ENCODE measurements at regions not wholly inside any gene's neighbourhood (a gene's known extent, or its start where the extent isn't known, plus 50 kb on each side); places are given as distances from the start of the nearest gene placed in this dataset.

- intact Hi-C loops (cut with DNase I) = no loop called here
- DNase-seq = no peak
Observed at GRCh38 chr1:56370513-56370912, 208.8 kb downstream of the PLPP3 start.

GRCh38 chr1:56363007-56363770 lies 216.2 kb downstream of the PLPP3 start:
- intact Hi-C loops (cut with DNase I) = no loop called here
- DNase-seq = peak in 25 of 42 donors; percentile 11 to 71 (median 34)

DNA sequence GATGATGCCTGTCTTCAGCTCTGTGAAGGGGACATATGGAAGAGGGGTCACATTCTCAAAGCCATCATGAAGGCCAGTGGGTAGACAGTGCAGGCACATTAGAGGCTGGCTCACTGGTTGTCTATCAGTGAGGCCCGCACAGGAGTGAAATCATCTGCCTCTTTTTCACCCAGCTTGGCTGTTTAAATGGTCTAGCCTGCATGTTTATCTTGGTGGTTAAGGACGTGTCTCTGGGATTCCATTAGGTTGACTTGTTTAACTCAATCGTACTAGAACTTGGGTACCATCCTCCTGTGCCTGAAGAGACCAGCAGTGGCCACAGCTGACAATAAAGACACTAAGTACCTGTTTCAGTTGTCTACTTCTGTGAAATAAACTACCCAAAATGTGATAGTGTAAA lies 219.3 kb downstream of the PLPP3 start:
- intact Hi-C loops (cut with DNase I) = no loop called here
- DNase-seq = no peak

DNA sequence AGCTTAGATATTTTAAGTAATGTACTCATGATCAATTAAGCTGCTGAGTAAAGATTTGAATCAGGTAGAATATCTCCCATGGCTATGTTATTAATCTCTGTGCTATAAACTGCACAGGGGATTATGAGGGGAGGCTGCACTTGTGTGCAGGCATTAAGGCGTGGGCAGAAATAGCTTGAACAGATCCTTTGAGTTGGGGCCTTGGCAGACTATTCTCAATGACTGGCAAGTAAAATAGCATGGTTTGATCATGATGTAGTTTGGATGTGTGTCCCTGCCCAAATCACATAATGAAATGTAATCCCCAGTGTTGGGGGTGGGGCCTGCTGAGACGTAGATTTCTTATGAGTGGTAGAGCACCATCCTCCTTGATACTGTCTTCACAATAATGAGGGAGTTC lies 220.3 kb downstream of the PLPP3 start:
- intact Hi-C loops (cut with DNase I) = no loop called here
- no peak for DNase-seq

DNA sequence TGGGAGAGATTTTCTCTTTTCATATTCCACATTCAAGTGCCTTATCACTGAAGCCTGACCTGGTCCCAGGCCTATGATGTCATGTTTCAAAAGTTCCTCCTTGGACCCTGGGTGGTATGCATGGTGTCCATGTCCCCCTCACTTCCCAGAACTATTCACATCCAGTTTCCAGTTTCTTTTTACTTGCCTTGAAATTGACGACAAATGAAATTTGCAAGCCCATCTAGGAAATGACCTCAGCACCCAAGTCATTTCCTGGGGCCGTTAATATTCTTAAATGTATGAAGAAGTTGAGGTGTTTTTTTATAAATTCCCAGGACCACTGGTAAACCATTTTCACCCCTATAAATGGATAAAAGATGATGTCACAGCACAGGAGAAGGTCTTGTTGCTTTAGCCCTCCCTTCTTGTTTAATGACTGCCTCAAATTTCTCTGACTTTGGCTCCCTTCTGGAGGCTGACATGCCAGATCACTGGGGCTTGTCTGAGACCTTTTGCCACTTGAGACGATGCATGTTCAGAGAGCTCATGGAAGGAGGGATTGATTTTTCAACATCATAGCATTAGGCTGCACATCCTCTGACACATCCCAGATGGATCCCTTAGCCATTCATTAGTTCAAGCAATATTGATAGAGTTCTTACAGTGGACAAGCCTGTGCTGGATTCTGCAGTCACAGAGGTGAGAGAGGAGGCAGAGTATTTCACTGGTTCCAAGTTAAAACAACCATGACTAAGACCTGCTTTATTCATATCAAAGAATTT lies 221.3 kb downstream of the PLPP3 start:
- no peak for DNase-seq
- intact Hi-C loops (cut with DNase I) = no loop called here

DNA sequence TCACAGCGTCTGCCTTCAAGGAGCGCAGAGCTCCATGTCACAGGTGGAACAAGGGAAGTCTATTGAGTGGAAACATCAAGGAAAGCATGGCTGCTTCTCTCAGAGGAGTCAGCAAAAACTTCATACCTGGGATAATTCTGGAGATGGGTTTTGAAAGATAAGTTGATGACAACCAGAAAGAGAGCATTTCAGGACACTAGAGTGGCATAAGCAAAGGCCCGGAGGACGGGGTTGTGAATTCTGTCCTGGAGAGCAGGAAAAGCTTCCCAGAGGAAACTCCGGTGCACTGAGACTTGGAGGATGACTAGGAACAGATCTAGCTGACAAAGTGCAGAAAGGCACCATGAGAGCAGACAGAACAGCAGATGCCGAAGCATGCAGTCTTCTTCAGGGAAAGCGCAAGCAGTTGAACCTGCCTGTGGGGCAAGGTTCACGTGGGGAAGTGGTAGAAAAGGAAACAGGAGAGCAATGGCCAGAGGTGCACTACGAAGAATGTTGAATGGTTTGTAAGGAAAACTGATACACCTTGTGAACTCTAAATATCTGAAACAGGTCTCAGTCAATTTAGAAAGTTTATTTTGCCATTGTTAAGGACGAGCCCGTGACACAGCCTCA lies 222.9 kb downstream of the PLPP3 start:
- intact Hi-C loops (cut with DNase I) = no loop called here
- DNase-seq = no peak

DNA sequence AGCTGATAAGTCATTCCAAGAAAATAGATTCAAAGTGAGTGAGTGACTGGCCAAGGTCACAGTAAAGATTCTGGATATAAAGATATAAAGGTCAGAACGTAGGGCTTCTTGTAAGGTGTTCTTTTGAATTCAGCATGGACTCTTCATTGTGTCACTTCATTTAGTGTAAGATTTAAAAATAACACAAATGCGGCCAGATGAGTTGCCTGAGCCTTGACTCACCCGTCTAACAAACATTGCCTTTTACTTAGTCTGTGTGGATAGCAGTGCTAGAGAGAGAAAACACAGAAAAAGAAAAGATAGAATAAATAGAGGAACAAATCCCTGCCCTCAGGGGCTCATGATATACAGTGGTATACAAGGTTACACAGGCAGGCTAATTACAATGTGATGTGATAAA lies 223.4 kb downstream of the PLPP3 start:
- DNase-seq = no peak
- intact Hi-C loops (cut with DNase I) = no loop called here

DNA sequence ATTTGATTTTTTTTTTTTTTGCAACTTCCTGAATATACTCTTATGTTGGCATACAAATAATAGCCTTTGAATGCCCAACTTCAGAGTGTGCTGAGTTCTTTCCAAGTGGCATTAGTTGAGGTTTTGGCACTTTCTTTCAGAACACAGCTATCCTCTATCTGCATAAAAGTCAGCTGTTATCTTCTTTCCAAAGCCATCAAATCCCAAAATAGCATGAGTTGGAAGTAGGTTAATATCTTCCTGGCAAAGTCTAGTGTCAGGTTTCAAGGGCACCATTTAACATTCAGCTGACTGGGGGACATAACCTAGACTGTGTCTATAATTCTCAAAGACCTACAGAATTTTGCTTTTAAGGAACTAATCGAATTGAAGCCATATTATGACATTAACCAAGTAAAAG lies 223.9 kb downstream of the PLPP3 start:
- DNase-seq = no peak
- intact Hi-C loops (cut with DNase I) = no loop called here

DNA sequence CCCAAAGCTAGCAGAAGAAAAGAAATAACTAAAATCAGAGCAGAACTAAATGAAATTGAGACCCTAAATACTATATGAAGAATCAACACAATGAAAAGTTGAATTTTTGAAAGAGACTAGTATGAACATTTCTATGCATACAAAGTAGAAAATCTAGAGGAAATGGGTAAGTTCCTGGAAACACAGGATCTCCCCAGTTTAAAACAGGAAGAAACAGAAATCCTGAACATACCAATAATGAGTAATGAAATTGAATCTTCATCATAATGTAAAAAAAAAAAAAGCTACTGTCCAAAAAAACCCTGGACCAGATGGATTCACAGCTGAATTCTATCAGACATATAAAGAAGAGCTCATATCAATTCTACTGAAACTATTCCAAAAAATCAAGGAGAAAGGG lies 233.5 kb downstream of the PLPP3 start:
- DNase-seq = no peak
- intact Hi-C loops (cut with DNase I) = no loop called here

GRCh38 chr1:56340977-56341376 lies 238.4 kb downstream of the PLPP3 start:
- intact Hi-C loops (cut with DNase I) = no loop called here
- no peak for DNase-seq

DNA sequence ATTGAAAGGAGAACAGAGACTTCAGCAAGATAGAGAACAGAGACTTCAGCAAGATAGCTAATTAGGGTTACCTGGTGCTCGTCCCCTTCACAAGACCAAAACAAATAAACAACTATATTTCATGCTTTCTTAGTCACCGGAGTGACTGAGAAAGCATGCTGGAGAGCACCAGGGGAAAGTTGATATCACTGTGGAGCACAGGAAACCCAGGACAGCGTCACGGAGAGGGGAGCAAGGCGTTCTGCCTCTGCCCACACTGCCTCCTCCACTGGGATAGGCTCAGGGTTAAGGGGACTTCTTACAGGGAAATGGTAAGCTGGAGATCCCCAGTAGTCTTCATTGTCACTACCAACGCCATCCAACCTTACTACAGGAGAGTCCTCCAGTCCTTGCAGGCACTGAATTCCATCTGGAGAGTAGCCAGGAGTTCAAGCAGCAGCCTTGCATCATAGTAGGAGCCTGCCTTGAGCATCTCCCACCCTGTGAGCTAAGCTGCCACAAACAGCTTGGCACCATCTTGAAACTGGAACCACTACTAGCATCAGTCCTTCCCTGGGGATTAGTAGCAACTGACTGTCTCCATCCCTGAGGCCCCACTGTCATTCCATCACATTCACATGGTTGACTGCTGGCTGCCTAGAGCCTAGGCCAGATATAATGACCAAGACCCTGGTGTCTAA lies 239.4 kb downstream of the PLPP3 start:
- DNase-seq = no peak
- intact Hi-C loops (cut with DNase I) = no loop called here

GRCh38 chr1:56339093-56339492 lies 240.3 kb downstream of the PLPP3 start:
- DNase-seq = no peak
- intact Hi-C loops (cut with DNase I) = no loop called here

DNA sequence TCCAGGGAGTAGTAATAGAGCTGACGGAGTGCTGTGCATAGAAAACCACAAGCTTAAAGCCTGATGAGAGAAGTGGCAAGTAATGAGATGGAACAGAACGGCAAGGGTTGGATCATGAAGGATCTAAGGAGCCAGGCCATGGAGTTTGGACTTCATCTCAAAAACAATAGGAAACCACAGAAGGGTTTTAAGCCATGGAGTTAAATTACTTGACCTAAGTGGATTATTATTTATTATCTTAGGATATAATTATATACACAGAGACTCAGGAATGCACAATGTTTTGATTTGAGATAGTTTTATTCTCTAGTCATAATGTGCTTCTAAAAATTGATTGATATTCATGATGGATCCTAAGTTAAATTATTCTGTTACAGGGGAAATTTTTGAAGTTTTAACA lies 242.4 kb downstream of the PLPP3 start:
- intact Hi-C loops (cut with DNase I) = no loop called here
- DNase-seq = no peak

- no peak for DNase-seq
- intact Hi-C loops (cut with DNase I) = no loop called here
Observed at GRCh38 chr1:56335394-56335793, 244.0 kb downstream of the PLPP3 start.

- intact Hi-C loops (cut with DNase I) = no loop called here
- no peak for DNase-seq
Observed at GRCh38 chr1:56334047-56334446, 245.3 kb downstream of the PLPP3 start.

GRCh38 chr1:56333461-56333860 lies 245.9 kb downstream of the PLPP3 start:
- intact Hi-C loops (cut with DNase I) = no loop called here
- DNase-seq = no peak

- intact Hi-C loops (cut with DNase I) = no loop called here
- DNase-seq = no peak
Observed at GRCh38 chr1:56331892-56332567, 247.3 kb downstream of the PLPP3 start.

DNA sequence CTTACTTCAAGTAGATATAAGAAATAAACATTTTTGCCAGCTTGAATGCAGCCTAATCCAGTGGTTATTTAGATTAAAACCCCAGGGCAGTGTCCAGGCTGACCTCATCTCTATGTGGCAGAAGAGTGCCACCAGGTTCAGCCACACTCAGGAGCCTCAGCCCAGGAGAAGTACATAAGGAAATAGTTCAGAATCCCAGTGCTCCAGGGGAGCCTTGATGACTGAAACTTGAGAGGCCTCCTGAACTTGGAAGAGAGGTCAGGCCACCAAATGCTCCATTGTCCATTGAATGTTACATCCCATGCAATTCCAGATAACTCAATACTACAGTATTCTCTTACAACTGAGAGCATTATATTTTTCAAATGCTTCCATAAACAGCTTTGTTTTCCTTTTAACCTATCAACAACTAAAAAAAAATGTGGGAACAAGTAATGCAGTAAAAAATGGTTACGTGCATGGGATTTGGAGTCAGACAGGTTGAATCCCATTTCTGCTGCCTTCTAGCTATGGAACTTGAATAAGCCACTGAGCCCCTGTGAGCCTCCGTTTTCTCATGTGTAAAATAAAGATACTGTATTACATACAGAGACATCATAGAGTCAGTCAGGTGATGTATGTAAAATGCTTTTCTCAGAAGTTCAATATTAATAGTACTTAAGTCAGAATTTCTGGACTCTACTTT lies 248.0 kb downstream of the PLPP3 start:
- no peak for DNase-seq
- intact Hi-C loops (cut with DNase I) = no loop called here
